Glutamatergic neuron (in vitro differentiated cells): ENCODE measurements at regions not wholly inside any gene's neighbourhood (a gene's known extent, or its start where the extent isn't known, plus 50 kb on each side); places are given as distances from the start of the nearest gene placed in this dataset.

ENCODE experiments used
- DNase-seq: peaks from one replicate; pipeline ENCODE4 v3.0.0; 2022
- H3K27ac Mint-ChIP-seq: one replicate; pipeline ENCODE4 v1.8.0; 2020; ENCODE audit warnings: mild to moderate bottlenecking, mixed read lengths, inconsistent platforms; ENCODE audit not compliant: unreplicated experiment
- H3K27me3 Mint-ChIP-seq: one replicate; pipeline ENCODE4 v1.8.0; 2020; ENCODE audit warnings: mild to moderate bottlenecking, moderate library complexity, mixed read lengths, inconsistent platforms; ENCODE audit not compliant: unreplicated experiment
- H3K36me3 Mint-ChIP-seq: one replicate; pipeline ENCODE4 v1.8.0; 2020; ENCODE audit warnings: mild to moderate bottlenecking, mixed read lengths, inconsistent platforms; ENCODE audit not compliant: unreplicated experiment
- H3K4me1 Mint-ChIP-seq: one replicate; pipeline ENCODE4 v1.8.0; 2020; ENCODE audit warnings: mild to moderate bottlenecking, low read depth, mixed read lengths, inconsistent platforms; ENCODE audit not compliant: unreplicated experiment
- H3K4me3 Mint-ChIP-seq: one replicate; pipeline ENCODE4 v1.8.0; 2020; ENCODE audit warnings: mild to moderate bottlenecking, mixed read lengths, inconsistent platforms; ENCODE audit not compliant: unreplicated experiment
- H3K9me3 Mint-ChIP-seq: one replicate; pipeline ENCODE4 v1.8.0; 2020; ENCODE audit warnings: mild to moderate bottlenecking, moderate library complexity, mixed read lengths, inconsistent platforms; ENCODE audit not compliant: unreplicated experiment
- TF ChIP-seq, protein P1 (sequence below): fragments of 200-600 bp; sonication (generic); IDR thresholded peaks from one replicate; pipeline ENCODE4 v1.5.0; 2021; ENCODE audit not compliant: partially characterized antibody, unreplicated experiment

DNA sequence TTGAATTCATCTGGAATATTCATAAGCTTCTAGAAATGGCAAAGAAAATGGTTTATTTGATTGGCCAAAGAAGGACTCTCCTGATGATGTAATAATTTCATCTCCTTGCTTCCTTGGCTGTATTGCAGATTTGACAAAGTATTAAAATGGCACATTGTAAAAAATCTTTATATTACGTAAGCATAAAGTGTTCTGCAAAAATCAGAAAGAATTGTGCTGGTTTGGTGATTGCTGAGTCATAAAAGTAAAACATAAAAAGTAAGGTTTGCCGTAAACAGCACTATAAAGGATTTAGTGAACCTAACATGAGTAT, 255.9 kb upstream of the RREB1 start:
- Mint-ChIP-seq H3K4me1 (no peaks in the 10 kb centered on the region), H3K36me3 (no peaks in the 10 kb centered on the region), H3K9me3 (peaks cover 3% of the 10 kb centered on the region), H3K27ac (no peak overlapping the region), H3K4me3 (no peak overlapping the region), H3K27me3 (no peaks in the 10 kb centered on the region)
- no peak for DNase-seq
- TF ChIP-seq, protein P1, sequence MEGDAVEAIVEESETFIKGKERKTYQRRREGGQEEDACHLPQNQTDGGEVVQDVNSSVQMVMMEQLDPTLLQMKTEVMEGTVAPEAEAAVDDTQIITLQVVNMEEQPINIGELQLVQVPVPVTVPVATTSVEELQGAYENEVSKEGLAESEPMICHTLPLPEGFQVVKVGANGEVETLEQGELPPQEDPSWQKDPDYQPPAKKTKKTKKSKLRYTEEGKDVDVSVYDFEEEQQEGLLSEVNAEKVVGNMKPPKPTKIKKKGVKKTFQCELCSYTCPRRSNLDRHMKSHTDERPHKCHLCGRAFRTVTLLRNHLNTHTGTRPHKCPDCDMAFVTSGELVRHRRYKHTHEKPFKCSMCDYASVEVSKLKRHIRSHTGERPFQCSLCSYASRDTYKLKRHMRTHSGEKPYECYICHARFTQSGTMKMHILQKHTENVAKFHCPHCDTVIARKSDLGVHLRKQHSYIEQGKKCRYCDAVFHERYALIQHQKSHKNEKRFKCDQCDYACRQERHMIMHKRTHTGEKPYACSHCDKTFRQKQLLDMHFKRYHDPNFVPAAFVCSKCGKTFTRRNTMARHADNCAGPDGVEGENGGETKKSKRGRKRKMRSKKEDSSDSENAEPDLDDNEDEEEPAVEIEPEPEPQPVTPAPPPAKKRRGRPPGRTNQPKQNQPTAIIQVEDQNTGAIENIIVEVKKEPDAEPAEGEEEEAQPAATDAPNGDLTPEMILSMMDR, result no peak

GRCh38 chr6:6856538-6857523, 250.9 kb upstream of the RREB1 start:
- Mint-ChIP-seq H3K36me3 (no peaks in the 10 kb centered on the region), H3K4me3 (no peak overlapping the region), H3K9me3 (no peaks in the 10 kb centered on the region), H3K27ac (no peak overlapping the region), H3K4me1 (no peaks in the 10 kb centered on the region), H3K27me3 (peaks cover 2% of the 10 kb centered on the region)
- no peak for DNase-seq
- TF ChIP-seq, protein P1, result no peak

- H3K36me3 Mint-ChIP-seq, result no peaks in the 10 kb centered on the region
- H3K4me1 Mint-ChIP-seq, result no peaks in the 10 kb centered on the region
- peaks cover 3% of the 10 kb centered on the region for H3K9me3 Mint-ChIP-seq
- H3K27ac Mint-ChIP-seq, result no peak overlapping the region
- no peak overlapping the region for H3K4me3 Mint-ChIP-seq
- TF ChIP-seq, protein P1, result no peak
- DNase-seq, result no peak
- H3K27me3 Mint-ChIP-seq, result peaks cover 2% of the 10 kb centered on the region
Observed at GRCh38 chr6:6857528-6857927, 250.2 kb upstream of the RREB1 start.

DNA sequence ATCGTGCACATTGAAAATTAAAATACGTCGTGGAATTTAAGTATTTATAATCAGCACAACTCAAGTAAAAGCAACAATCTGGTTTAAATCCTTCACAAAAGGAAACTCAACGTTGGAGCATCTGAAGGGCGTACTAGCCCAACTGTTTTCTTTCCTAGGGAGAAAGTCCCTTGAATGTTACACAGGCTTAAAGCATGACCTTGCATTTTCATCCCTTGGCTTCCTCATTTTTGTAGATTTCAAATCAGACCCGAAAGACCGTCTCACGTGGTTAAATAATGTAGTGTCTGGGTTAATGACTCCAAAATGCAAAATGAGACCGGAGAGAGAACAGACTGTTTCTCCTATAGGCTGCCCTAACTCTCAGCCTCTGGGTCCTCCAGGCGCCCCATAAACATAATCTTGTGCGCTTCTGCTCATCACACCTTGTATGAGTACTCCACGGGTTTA, 249.2 kb upstream of the RREB1 start:
- peaks cover 3% of the 10 kb centered on the region for H3K9me3 Mint-ChIP-seq
- H3K27me3 Mint-ChIP-seq, result peaks cover 2% of the 10 kb centered on the region
- DNase-seq, result no peak
- no peak overlapping the region for H3K4me3 Mint-ChIP-seq
- TF ChIP-seq, protein P1, result no peak
- H3K27ac Mint-ChIP-seq, result no peak overlapping the region
- H3K4me1 Mint-ChIP-seq, result no peaks in the 10 kb centered on the region
- no peaks in the 10 kb centered on the region for H3K36me3 Mint-ChIP-seq

DNA sequence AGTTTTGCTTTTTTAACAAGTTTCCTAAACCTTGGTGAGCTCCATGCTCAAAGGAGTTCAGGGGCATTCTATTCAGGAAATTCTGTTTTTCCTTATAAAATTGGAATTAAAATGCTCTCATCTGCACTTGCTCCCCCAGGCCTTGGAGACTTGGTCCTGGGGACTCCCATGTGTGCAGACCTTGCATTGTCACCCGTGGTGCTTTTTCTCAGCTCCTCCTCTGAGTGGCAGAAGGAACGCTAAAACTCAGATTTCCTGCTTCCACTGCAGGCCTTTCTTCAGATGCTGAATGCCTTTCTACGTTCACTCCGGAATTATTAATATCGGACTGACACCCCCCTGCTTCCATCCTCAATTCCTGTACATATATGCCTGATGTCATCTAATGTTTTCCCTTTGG, 248.7 kb upstream of the RREB1 start:
- H3K27me3 Mint-ChIP-seq, result peaks cover 2% of the 10 kb centered on the region
- TF ChIP-seq, protein P1, result no peak
- H3K9me3 Mint-ChIP-seq, result peaks cover 3% of the 10 kb centered on the region
- DNase-seq, result no peak
- H3K36me3 Mint-ChIP-seq, result peaks cover 4% of the 10 kb centered on the region
- H3K4me1 Mint-ChIP-seq, result no peaks in the 10 kb centered on the region
- H3K27ac Mint-ChIP-seq, result no peak overlapping the region
- no peak overlapping the region for H3K4me3 Mint-ChIP-seq
